A673 (cell line): ENCODE measurements at regions not wholly inside any gene's neighbourhood (a gene's known extent, or its start where the extent isn't known, plus 50 kb on each side); places are given as distances from the start of the nearest gene placed in this dataset.

Source experiments
- BruUV-seq: library from RNA; stranded (reverse); fragments of 400-500 nt; replicated peaks from 2 replicates; lab custom pipeline; 2021; lab: Mats Ljungman, UMichigan
- CTCF ChIA-PET: fragments of 300-600 bp; sonication (Branson Sonifier 250); formaldehyde crosslinking; loops from one replicate; lab custom pipeline; 2022; ENCODE audit warnings: antibody characterized with exemption; lab: Charles Lee
- POLR2A ChIA-PET: fragments of 300-600 bp; sonication (Branson Sonifier 250); formaldehyde crosslinking; loops from one replicate; lab custom pipeline; 2022; ENCODE audit warnings: antibody characterized with exemption; ENCODE audit not compliant: low non-redundant PET; lab: Charles Lee
- DNase-seq: peaks from one replicate; pipeline ENCODE4 v3.0.0-alpha.2; 2015; ENCODE audit warnings: low spot score
- H3K27ac ChIP-seq: fragments of 200-600 bp; sonication (generic); 2 replicates; pipeline ENCODE4 v1.5.1; 2016; ENCODE audit warnings: mixed run types, low read depth, mild to moderate bottlenecking, mixed read lengths, antibody characterized with exemption, low read length; ENCODE audit not compliant: poor library complexity, severe bottlenecking
- H3K27me3 ChIP-seq: fragments of 200-600 bp; sonication (generic); replicated peaks from 2 replicates; pipeline ENCODE4 v1.6.1; 2017; ENCODE audit warnings: mixed run types, low read depth, mild to moderate bottlenecking, mixed read lengths, antibody characterized with exemption, low read length; ENCODE audit not compliant: insufficient read depth, poor library complexity
- H3K36me3 ChIP-seq: fragments of 200-600 bp; sonication (generic); 2 replicates; pipeline ENCODE4 v1.6.1; 2016; ENCODE audit warnings: mixed run types, mild to moderate bottlenecking, mixed read lengths, antibody characterized with exemption, low read length; ENCODE audit not compliant: insufficient read depth, poor library complexity, severe bottlenecking
- H3K4me1 ChIP-seq: fragments of 200-600 bp; sonication (generic); 2 replicates; pipeline ENCODE4 v1.6.1; 2017; ENCODE audit warnings: mixed run types, mild to moderate bottlenecking, mixed read lengths, antibody characterized with exemption, low read length; ENCODE audit not compliant: insufficient read depth, poor library complexity, severe bottlenecking
- H3K4me3 ChIP-seq: fragments of 200-600 bp; sonication (generic); 2 replicates; pipeline ENCODE4 v1.5.1; 2016; ENCODE audit warnings: low read depth, mixed run types, mild to moderate bottlenecking, mixed read lengths, low read length; ENCODE audit not compliant: poor library complexity, severe bottlenecking
- H3K9me3 ChIP-seq: fragments of 200-600 bp; sonication (generic); 2 replicates; pipeline ENCODE4 v1.6.1; 2016; ENCODE audit warnings: mixed run types, low read depth, mild to moderate bottlenecking, mixed read lengths, antibody characterized with exemption, low read length; ENCODE audit not compliant: poor library complexity, severe bottlenecking
- EZH2 ChIP-seq: fragments of 200-600 bp; sonication (generic); IDR thresholded peaks from 2 replicates; pipeline ENCODE4 v1.6.1; 2017; ENCODE audit warnings: borderline replicate concordance, low read depth, mild to moderate bottlenecking, mixed read lengths, antibody characterized with exemption, low read length; ENCODE audit not compliant: poor library complexity, severe bottlenecking
- intact Hi-C: fragments of 100-400 bp; cut with micrococcal nuclease; formaldehyde crosslinking; loops from one replicate; pipeline ENCODE4 v1.10.0; 2022; ENCODE audit not compliant: unreplicated experiment
- TF ChIP-seq, protein P1 (sequence below): fragments of 300-800, 200-600 bp; sonication (generic); conservative IDR thresholded peaks from 2 replicates; pipeline ENCODE4 v1.5.1; 2017; ENCODE audit warnings: low read depth, mild to moderate bottlenecking, antibody characterized with exemption, low read length, moderate library complexity, mixed read lengths

- H3K4me1 ChIP-seq, result no peaks in the 10 kb centered on the region
- H3K27ac ChIP-seq, result no peak overlapping the region
- TF ChIP-seq, protein P1, sequence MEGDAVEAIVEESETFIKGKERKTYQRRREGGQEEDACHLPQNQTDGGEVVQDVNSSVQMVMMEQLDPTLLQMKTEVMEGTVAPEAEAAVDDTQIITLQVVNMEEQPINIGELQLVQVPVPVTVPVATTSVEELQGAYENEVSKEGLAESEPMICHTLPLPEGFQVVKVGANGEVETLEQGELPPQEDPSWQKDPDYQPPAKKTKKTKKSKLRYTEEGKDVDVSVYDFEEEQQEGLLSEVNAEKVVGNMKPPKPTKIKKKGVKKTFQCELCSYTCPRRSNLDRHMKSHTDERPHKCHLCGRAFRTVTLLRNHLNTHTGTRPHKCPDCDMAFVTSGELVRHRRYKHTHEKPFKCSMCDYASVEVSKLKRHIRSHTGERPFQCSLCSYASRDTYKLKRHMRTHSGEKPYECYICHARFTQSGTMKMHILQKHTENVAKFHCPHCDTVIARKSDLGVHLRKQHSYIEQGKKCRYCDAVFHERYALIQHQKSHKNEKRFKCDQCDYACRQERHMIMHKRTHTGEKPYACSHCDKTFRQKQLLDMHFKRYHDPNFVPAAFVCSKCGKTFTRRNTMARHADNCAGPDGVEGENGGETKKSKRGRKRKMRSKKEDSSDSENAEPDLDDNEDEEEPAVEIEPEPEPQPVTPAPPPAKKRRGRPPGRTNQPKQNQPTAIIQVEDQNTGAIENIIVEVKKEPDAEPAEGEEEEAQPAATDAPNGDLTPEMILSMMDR, result no peak
- TF ChIP-seq EZH2, result no peak
- ChIA-PET CTCF (no interaction called here), POLR2A (no interaction called here)
- no peaks in the 10 kb centered on the region for H3K9me3 ChIP-seq
- no peaks in the 10 kb centered on the region for H3K36me3 ChIP-seq
- no peak overlapping the region for H3K4me3 ChIP-seq
- peaks cover 43% of the 10 kb centered on the region for H3K27me3 ChIP-seq
- no TSS peak for BruUV-seq
- intact Hi-C loops, result no loop called here
- DNase-seq, result no peak
These were observed 523.2 kb upstream of the GOLIM4 start for GRCh38 chr3:168618827-168619470.

GRCh38 chr3:168617658-168618057 is 521.9 kb upstream of the GOLIM4 start:
- POLR2A ChIA-PET, result no interaction called here
- Histone ChIP-seq H3K9me3 (no peaks in the 10 kb centered on the region), H3K4me3 (no peak overlapping the region), H3K36me3 (no peaks in the 10 kb centered on the region), H3K4me1 (no peaks in the 10 kb centered on the region), H3K27me3 (peaks cover 36% of the 10 kb centered on the region), H3K27ac (no peak overlapping the region)
- no peak for TF ChIP-seq EZH2
- TF ChIP-seq, protein P1, result no peak
- DNase-seq, result no peak
- intact Hi-C loops, result no loop called here
- no TSS peak for BruUV-seq
- CTCF ChIA-PET, result no interaction called here

- POLR2A ChIA-PET, result no interaction called here
- Histone ChIP-seq H3K27ac (no peak overlapping the region), H3K27me3 (peaks cover 37% of the 10 kb centered on the region), H3K36me3 (no peaks in the 10 kb centered on the region), H3K9me3 (no peaks in the 10 kb centered on the region), H3K4me1 (no peaks in the 10 kb centered on the region), H3K4me3 (no peak overlapping the region)
- intact Hi-C loops, result no loop called here
- no TSS peak for BruUV-seq
- no peak for DNase-seq
- CTCF ChIA-PET, result no interaction called here
- no peak for TF ChIP-seq EZH2
- TF ChIP-seq, protein P1, result no peak
These were observed 521.2 kb upstream of the GOLIM4 start for GRCh38 chr3:168616915-168617314.
